ENCODE measurements at regions not wholly inside any gene's neighbourhood (a gene's known extent, or its start where the extent isn't known, plus 50 kb on each side); places are given as distances from the start of the nearest gene placed in this dataset.
"Not testable (repeated sequence)": the region's sequence is repeated elsewhere in the genome, so short reads cannot be mapped to it uniquely, and the experiment has no call there.

GRCh38 chr6:122222761-122223160 lies 176.7 kb upstream of the HSF2 start:
- DNase-seq, result no peak

GRCh38 chr6:122223251-122223650 lies 176.2 kb upstream of the HSF2 start:
- no peak for DNase-seq

- DNase-seq, result no peak
Observed at GRCh38 chr6:122238861-122239260, 160.6 kb upstream of the HSF2 start.

GRCh38 chr6:122246906-122247658 lies 152.4 kb upstream of the HSF2 start:
- DNase-seq, result no peak

- DNase-seq, result no peak
Observed at GRCh38 chr6:122248001-122248669, 151.3 kb upstream of the HSF2 start.

- no peak for DNase-seq
Observed at GRCh38 chr6:122248844-122249243, 150.6 kb upstream of the HSF2 start.

- no peak for DNase-seq
Observed at GRCh38 chr6:122258839-122259238, 140.6 kb upstream of the HSF2 start.

- DNase-seq, result no peak
Observed at GRCh38 chr6:122264557-122264956, 134.9 kb upstream of the HSF2 start.

GRCh38 chr6:122265755-122266154 lies 133.7 kb upstream of the HSF2 start:
- no peak for DNase-seq

- DNase-seq, result no peak
Observed at GRCh38 chr6:122268394-122268793, 131.1 kb upstream of the HSF2 start.

- DNase-seq, result no peak
Observed at GRCh38 chr6:122276637-122277036, 122.8 kb upstream of the HSF2 start.

GRCh38 chr6:122280105-122281021 lies 119.1 kb upstream of the HSF2 start:
- not testable (repeated sequence) for DNase-seq

GRCh38 chr6:122283884-122284283 lies 115.6 kb upstream of the HSF2 start:
- DNase-seq, result no peak

- DNase-seq, result no peak
Observed at GRCh38 chr6:122284848-122285247, 114.6 kb upstream of the HSF2 start.

- DNase-seq, result no peak
Observed at GRCh38 chr6:122285292-122285913, 114.0 kb upstream of the HSF2 start.

GRCh38 chr6:122286512-122286911 lies 112.9 kb upstream of the HSF2 start:
- DNase-seq, result no peak

- no peak for DNase-seq
Observed at GRCh38 chr6:122289762-122290539, 109.5 kb upstream of the HSF2 start.

GRCh38 chr6:122297010-122297409 lies 102.4 kb upstream of the HSF2 start:
- no peak for DNase-seq

- no peak for DNase-seq
Observed at GRCh38 chr6:122302067-122302466, 97.4 kb upstream of the HSF2 start.

GRCh38 chr6:122307577-122307976 lies 91.9 kb upstream of the HSF2 start:
- no peak for DNase-seq

- DNase-seq, result no peak
Observed at GRCh38 chr6:122308074-122308473, 91.4 kb upstream of the HSF2 start.

- no peak for DNase-seq
Observed at GRCh38 chr6:122315842-122316241, 83.6 kb upstream of the HSF2 start.

All from hematopoietic multipotent progenitor cell treated with erythropoietin and hydrocortisone succinate and interleukin-3 and kit ligand, for 8 days (in vitro differentiated cells).